ACHN (cell line): ENCODE measurements at regions not wholly inside any gene's neighbourhood (a gene's known extent, or its start where the extent isn't known, plus 50 kb on each side); places are given as distances from the start of the nearest gene placed in this dataset.

Experiments
- DNase-seq: peaks from one replicate; pipeline ENCODE4 v3.0.0-alpha.2; 2015
- in situ Hi-C: cut with HindIII; loops from 2 replicates; pipeline ENCODE4 v1.10.0; 2017; ENCODE audit warnings: low sequenced_read_pairs, low pct_ligation_motif_present, low pct_unique_long_range_greater_than_20kb

- in situ Hi-C loops = no loop called here
- no peak for DNase-seq
These were observed 167.6 kb upstream of the TMEM161B start for GRCh38 chr5:88436290-88436689.

- in situ Hi-C loops = no loop called here
- no peak for DNase-seq
These were observed 160.0 kb upstream of the TMEM161B start for GRCh38 chr5:88428633-88429032.

- DNase-seq = no peak
- in situ Hi-C loops = no loop called here
These were observed 157.8 kb upstream of the TMEM161B start for GRCh38 chr5:88426441-88426840.

- in situ Hi-C loops = no loop called here
- DNase-seq = no peak
These were observed 156.5 kb upstream of the TMEM161B start for GRCh38 chr5:88425124-88425523.

- in situ Hi-C loops = no loop called here
- no peak for DNase-seq
These were observed 151.3 kb upstream of the TMEM161B start for GRCh38 chr5:88419931-88420330.

GRCh38 chr5:88407341-88407740 is 138.7 kb upstream of the TMEM161B start:
- DNase-seq = no peak
- in situ Hi-C loops = no loop called here

GRCh38 chr5:88405783-88406182 is 137.1 kb upstream of the TMEM161B start:
- DNase-seq = no peak
- in situ Hi-C loops = no loop called here

- DNase-seq = no peak
- in situ Hi-C loops = no loop called here
These were observed 135.8 kb upstream of the TMEM161B start for GRCh38 chr5:88404405-88404804.

GRCh38 chr5:88401686-88402085 is 133.0 kb upstream of the TMEM161B start:
- in situ Hi-C loops = no loop called here
- no peak for DNase-seq

GRCh38 chr5:88401228-88401627 is 132.6 kb upstream of the TMEM161B start:
- no peak for DNase-seq
- in situ Hi-C loops = no loop called here

- in situ Hi-C loops = no loop called here
- no peak for DNase-seq
These were observed 130.9 kb upstream of the TMEM161B start for GRCh38 chr5:88399561-88399960.

- in situ Hi-C loops = no loop called here
- no peak for DNase-seq
These were observed 129.7 kb upstream of the TMEM161B start for GRCh38 chr5:88398316-88398715.

- in situ Hi-C loops = no loop called here
- DNase-seq = no peak
These were observed 128.2 kb upstream of the TMEM161B start for GRCh38 chr5:88396751-88397281.

- no peak for DNase-seq
- in situ Hi-C loops = no loop called here
These were observed 127.4 kb upstream of the TMEM161B start for GRCh38 chr5:88396000-88396535.

GRCh38 chr5:88395264-88395663 is 126.6 kb upstream of the TMEM161B start:
- in situ Hi-C loops = no loop called here
- no peak for DNase-seq

- no peak for DNase-seq
- in situ Hi-C loops = no loop called here
These were observed 126.0 kb upstream of the TMEM161B start for GRCh38 chr5:88394536-88395175.

GRCh38 chr5:88393716-88394535 is 125.3 kb upstream of the TMEM161B start:
- in situ Hi-C loops = no loop called here
- no peak for DNase-seq

- no peak for DNase-seq
- in situ Hi-C loops = no loop called here
These were observed 124.4 kb upstream of the TMEM161B start for GRCh38 chr5:88393042-88393441.

GRCh38 chr5:88391991-88392390 is 123.3 kb upstream of the TMEM161B start:
- in situ Hi-C loops = no loop called here
- DNase-seq = no peak

- in situ Hi-C loops = no loop called here
- no peak for DNase-seq
These were observed 122.5 kb upstream of the TMEM161B start for GRCh38 chr5:88391116-88391515.
